Thymus (tissue), 11 donors: ENCODE measurements at regions not wholly inside any gene's neighbourhood (a gene's known extent, or its start where the extent isn't known, plus 50 kb on each side); places are given as distances from the start of the nearest gene placed in this dataset.
"Not testable (repeated sequence)": the region's sequence is repeated elsewhere in the genome, so short reads cannot be mapped to it uniquely, and the experiment has no call there.

Experiments
- DNase-seq, 9 donors: peaks; one replicate each; pipeline ENCODE4 v3.0.0-alpha.2; 2013; ENCODE audit warnings: low spot score in 9 of 9, low read depth in 6 of 9, missing footprints in 1 of 9
- H3K27ac ChIP-seq, 2 donors: one replicate each; pipeline ENCODE4 v1.5.1; 2013; ENCODE audit warnings: control low read depth in 1 of 2, low read depth in 1 of 2, low read length in 1 of 2, mild to moderate bottlenecking in 1 of 2, moderate library complexity in 1 of 2
- H3K27me3 ChIP-seq, 2 donors: one replicate each; pipeline ENCODE4 v1.5.1; 2013; ENCODE audit warnings: low read length in 1 of 2; ENCODE audit not compliant: control insufficient read depth in 2 of 2, insufficient read depth in 1 of 2
- H3K36me3 ChIP-seq, 2 donors: one replicate each; pipeline ENCODE4 v1.5.1; 2013; ENCODE audit warnings: low read length in 1 of 2, mild to moderate bottlenecking in 1 of 2, moderate library complexity in 1 of 2; ENCODE audit not compliant: control insufficient read depth in 2 of 2, insufficient read depth in 2 of 2
- H3K4me1 ChIP-seq, 2 donors: one replicate each; pipeline ENCODE4 v1.5.1; 2013; ENCODE audit warnings: low read length in 2 of 2; ENCODE audit not compliant: control insufficient read depth in 2 of 2, insufficient read depth in 2 of 2
- H3K4me3 ChIP-seq, 2 donors: one replicate each; pipeline ENCODE4 v1.5.1; 2013; ENCODE audit warnings: low read length in 2 of 2, control low read depth in 1 of 2, mild to moderate bottlenecking in 1 of 2
- H3K9me3 ChIP-seq, 2 donors: one replicate each; pipeline ENCODE4 v1.5.1; 2013; ENCODE audit warnings: low read length in 1 of 2, mild to moderate bottlenecking in 1 of 2; ENCODE audit not compliant: control insufficient read depth in 2 of 2, insufficient read depth in 1 of 2
- WGBS: extraction: QIAGEN DNeasy Blood & Tissue Kit; methylation state at CpG from one replicate; pipeline ENCODE4 v1.1.7; 2013; 5-methylcytosine and 5-hydroxymethylcytosine counted together
- donor health status: healthy.

GRCh38 chr2:234249873-234250272, 199.4 kb downstream of the SPP2 start:
- Histone ChIP-seq H3K27ac (no peak overlapping the region), H3K9me3 (no peaks in the 10 kb centered on the region), H3K36me3 (no peaks in the 10 kb centered on the region), H3K27me3 (no peaks in the 10 kb centered on the region), H3K4me3 (no peak overlapping the region), H3K4me1 (peaks cover 0 to 4% of the 10 kb centered on the region in 2 donors)
- WGBS, result 95% methylated on average over 5 of the region's 5 CpGs
- DNase-seq, result no peak

- H3K4me3 ChIP-seq, result no peak overlapping the region
- no peak overlapping the region for H3K27ac ChIP-seq
- DNase-seq, result no peak
- H3K36me3 ChIP-seq, result no peaks in the 10 kb centered on the region
- no peaks in the 10 kb centered on the region for H3K27me3 ChIP-seq
- no peaks in the 10 kb centered on the region for H3K9me3 ChIP-seq
- peaks cover 0 to 4% of the 10 kb centered on the region in 2 donors for H3K4me1 ChIP-seq
- 92% methylated on average over 5 of the region's 5 CpGs for WGBS
These were observed 198.7 kb downstream of the SPP2 start for GRCh38 chr2:234249034-234249735.

GRCh38 chr2:234248213-234248710, 197.8 kb downstream of the SPP2 start:
- H3K27ac ChIP-seq, DNase-seq, H3K4me3 ChIP-seq, H3K9me3 ChIP-seq, H3K27me3 ChIP-seq, H3K4me1 ChIP-seq, H3K36me3 ChIP-seq: not testable (repeated sequence)
- WGBS, result 98% methylated on average over 10 of the region's 10 CpGs

GRCh38 chr2:234247453-234248180, 197.1 kb downstream of the SPP2 start:
- no peak overlapping the region for H3K27ac ChIP-seq
- WGBS, result 98% methylated on average over 42 of the region's 42 CpGs
- no peaks in the 10 kb centered on the region for H3K9me3 ChIP-seq
- H3K36me3 ChIP-seq, result no peaks in the 10 kb centered on the region
- no peaks in the 10 kb centered on the region for H3K27me3 ChIP-seq
- no peak overlapping the region for H3K4me3 ChIP-seq
- H3K4me1 ChIP-seq, result peaks cover 0 to 4% of the 10 kb centered on the region in 2 donors
- DNase-seq, result no peak

- H3K36me3 ChIP-seq, result no peaks in the 10 kb centered on the region
- no peak overlapping the region for H3K4me3 ChIP-seq
- no peaks in the 10 kb centered on the region for H3K9me3 ChIP-seq
- H3K27me3 ChIP-seq, result no peaks in the 10 kb centered on the region
- no peak overlapping the region for H3K27ac ChIP-seq
- peaks cover 0 to 4% of the 10 kb centered on the region in 2 donors for H3K4me1 ChIP-seq
- WGBS, result 73% methylated on average over 5 of the region's 5 CpGs
- no peak for DNase-seq
These were observed 195.4 kb downstream of the SPP2 start for GRCh38 chr2:234245945-234246344.

- no peak overlapping the region for H3K4me3 ChIP-seq
- 87% methylated on average over 2 of the region's 2 CpGs for WGBS
- no peaks in the 10 kb centered on the region for H3K27me3 ChIP-seq
- H3K9me3 ChIP-seq, result no peaks in the 10 kb centered on the region
- no peak overlapping the region for H3K27ac ChIP-seq
- H3K36me3 ChIP-seq, result no peaks in the 10 kb centered on the region
- peak in 1 of 9 donors; percentile 12 for DNase-seq
- H3K4me1 ChIP-seq, result peaks cover 0 to 4% of the 10 kb centered on the region in 2 donors
These were observed 193.5 kb downstream of the SPP2 start for GRCh38 chr2:234243871-234244565.

GRCh38 chr2:234242459-234242836, 191.9 kb downstream of the SPP2 start:
- DNase-seq, result no peak
- Histone ChIP-seq H3K27me3 (no peaks in the 10 kb centered on the region), H3K9me3 (no peaks in the 10 kb centered on the region), H3K4me3 (no peak overlapping the region), H3K4me1 (peaks cover 0 to 4% of the 10 kb centered on the region in 2 donors), H3K36me3 (no peaks in the 10 kb centered on the region), H3K27ac (no peak overlapping the region)
- WGBS, result 94% methylated on average over 3 of the region's 3 CpGs

- Histone ChIP-seq H3K27me3 (no peaks in the 10 kb centered on the region), H3K4me3 (no peak overlapping the region), H3K27ac (no peak overlapping the region), H3K36me3 (no peaks in the 10 kb centered on the region), H3K4me1 (peaks cover 0 to 4% of the 10 kb centered on the region in 2 donors), H3K9me3 (no peaks in the 10 kb centered on the region)
- no peak for DNase-seq
- 95% methylated on average over 13 of the region's 13 CpGs for WGBS
These were observed 191.4 kb downstream of the SPP2 start for GRCh38 chr2:234241656-234242458.
